ENCODE measurements at regions not wholly inside any gene's neighbourhood (a gene's known extent, or its start where the extent isn't known, plus 50 kb on each side); places are given as distances from the start of the nearest gene placed in this dataset.

DNA sequence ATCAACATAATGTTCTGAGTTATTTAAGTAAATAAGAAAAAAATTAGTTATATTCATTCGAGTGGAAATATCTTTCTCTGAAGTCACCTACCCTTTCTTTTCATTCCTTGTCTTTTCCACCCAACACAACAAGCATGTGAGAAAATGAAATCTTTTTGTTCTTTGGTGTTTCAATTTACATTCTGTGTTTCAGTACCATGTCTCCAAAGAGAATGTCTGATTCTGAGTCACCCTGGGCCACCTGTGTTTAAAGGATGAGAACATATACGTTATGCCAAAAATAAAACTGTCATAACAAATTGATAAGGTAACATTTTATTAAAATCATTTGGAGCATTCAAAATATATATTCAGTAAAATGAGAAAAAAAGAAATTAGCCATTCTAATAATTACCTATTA lies 470.8 kb downstream of the ZNF804A start:
- TF ChIP-seq POLR2A (IDR thresholded peaks at IDR 0.05; ENCODE audit: low read length) (no peak), GATA1 (IDR thresholded peaks at IDR 0.05; ENCODE audit: low read depth, low read length) (no peak)
